Osteoblast (primary cell): ENCODE measurements at regions not wholly inside any gene's neighbourhood (a gene's known extent, or its start where the extent isn't known, plus 50 kb on each side); places are given as distances from the start of the nearest gene placed in this dataset.

Experiments used
- DNase-seq: peaks from one replicate; pipeline ENCODE4 v3.0.0; 2011; ENCODE audit warnings: low spot score, mixed read lengths; ENCODE audit not compliant: insufficient read length; ENCODE audit errors: missing footprints
- H2AFZ ChIP-seq: 2 replicates; pipeline ENCODE4 v1.6.0; 2011; ENCODE audit warnings: mild to moderate bottlenecking, low read length
- H3K27ac ChIP-seq: 2 replicates; pipeline ENCODE4 v1.5.1; 2011; ENCODE audit warnings: mild to moderate bottlenecking, low read depth, low read length, moderate library complexity
- H3K27me3 ChIP-seq: 2 replicates; pipeline ENCODE4 v1.6.0; 2012; ENCODE audit warnings: mild to moderate bottlenecking, control low read depth, inconsistent platforms, low read length, moderate library complexity; ENCODE audit not compliant: insufficient read depth
- H3K36me3 ChIP-seq: 2 replicates; pipeline ENCODE4 v1.5.1; 2011; ENCODE audit warnings: mild to moderate bottlenecking, low read length, control low read depth, moderate library complexity; ENCODE audit not compliant: insufficient read depth
- H3K4me1 ChIP-seq: 2 replicates; pipeline ENCODE4 v1.5.1; 2011; ENCODE audit warnings: mild to moderate bottlenecking, low read length, control low read depth, moderate library complexity; ENCODE audit not compliant: insufficient read depth
- H3K4me2 ChIP-seq: 2 replicates; pipeline ENCODE4 v1.6.0; 2011; ENCODE audit warnings: mild to moderate bottlenecking, low read length; ENCODE audit not compliant: insufficient read depth
- H3K4me3 ChIP-seq: fragments of 200-600 bp; sonication (generic); 3 replicates; pipeline ENCODE4 v1.5.1; 2012; ENCODE audit warnings: mild to moderate bottlenecking, low read length, inconsistent platforms; ENCODE audit not compliant: insufficient read depth
- H3K79me2 ChIP-seq: 2 replicates; pipeline ENCODE4 v1.6.0; 2012; ENCODE audit warnings: mild to moderate bottlenecking, low read length, control low read depth, inconsistent platforms; ENCODE audit not compliant: insufficient read depth
- H3K9me3 ChIP-seq: 2 replicates; pipeline ENCODE4 v1.5.1; 2011; ENCODE audit warnings: low read depth, low read length, control low read depth
- H4K20me1 ChIP-seq: 2 replicates; pipeline ENCODE4 v1.6.0; 2012; ENCODE audit warnings: mild to moderate bottlenecking, low read length, control low read depth; ENCODE audit not compliant: insufficient read depth
- TF ChIP-seq, protein P1 (sequence below): IDR thresholded peaks from 2 replicates; pipeline ENCODE4 v1.5.1; 2011; ENCODE audit warnings: mild to moderate bottlenecking, low read depth, low read length, moderate library complexity; ENCODE audit errors: extremely low read depth

DNA sequence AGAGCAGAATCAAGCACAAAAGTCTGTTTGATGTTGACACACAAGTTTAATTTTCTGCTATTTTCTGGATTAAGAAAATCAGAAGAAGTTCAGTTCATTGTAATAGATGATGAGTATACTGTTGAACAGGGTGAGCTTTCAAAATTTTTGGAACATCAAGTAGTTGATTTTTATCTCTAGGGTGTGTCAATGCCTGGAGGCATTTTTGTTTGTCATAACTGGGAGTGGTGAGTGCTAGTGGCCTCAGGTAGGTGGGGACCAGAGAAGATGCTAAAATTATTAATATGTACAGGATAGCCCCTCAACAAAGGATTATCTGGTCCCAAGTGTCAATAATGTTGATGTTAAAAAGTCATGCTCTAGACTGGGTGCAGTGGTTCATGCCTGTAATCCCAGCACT, 279.7 kb upstream of the GNPDA2 start:
- TF ChIP-seq, protein P1, sequence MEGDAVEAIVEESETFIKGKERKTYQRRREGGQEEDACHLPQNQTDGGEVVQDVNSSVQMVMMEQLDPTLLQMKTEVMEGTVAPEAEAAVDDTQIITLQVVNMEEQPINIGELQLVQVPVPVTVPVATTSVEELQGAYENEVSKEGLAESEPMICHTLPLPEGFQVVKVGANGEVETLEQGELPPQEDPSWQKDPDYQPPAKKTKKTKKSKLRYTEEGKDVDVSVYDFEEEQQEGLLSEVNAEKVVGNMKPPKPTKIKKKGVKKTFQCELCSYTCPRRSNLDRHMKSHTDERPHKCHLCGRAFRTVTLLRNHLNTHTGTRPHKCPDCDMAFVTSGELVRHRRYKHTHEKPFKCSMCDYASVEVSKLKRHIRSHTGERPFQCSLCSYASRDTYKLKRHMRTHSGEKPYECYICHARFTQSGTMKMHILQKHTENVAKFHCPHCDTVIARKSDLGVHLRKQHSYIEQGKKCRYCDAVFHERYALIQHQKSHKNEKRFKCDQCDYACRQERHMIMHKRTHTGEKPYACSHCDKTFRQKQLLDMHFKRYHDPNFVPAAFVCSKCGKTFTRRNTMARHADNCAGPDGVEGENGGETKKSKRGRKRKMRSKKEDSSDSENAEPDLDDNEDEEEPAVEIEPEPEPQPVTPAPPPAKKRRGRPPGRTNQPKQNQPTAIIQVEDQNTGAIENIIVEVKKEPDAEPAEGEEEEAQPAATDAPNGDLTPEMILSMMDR, result no peak
- H3K4me1 ChIP-seq, result no peaks in the 10 kb centered on the region
- H3K27ac ChIP-seq, result no peak overlapping the region
- H4K20me1 ChIP-seq, result no peaks in the 10 kb centered on the region
- no peaks in the 10 kb centered on the region for H3K36me3 ChIP-seq
- H3K4me2 ChIP-seq, result no peak overlapping the region
- DNase-seq, result no peak
- H3K9me3 ChIP-seq, result peaks cover 2% of the 10 kb centered on the region
- H3K4me3 ChIP-seq, result no peak overlapping the region
- H2AFZ ChIP-seq, result no peak overlapping the region
- no peaks in the 10 kb centered on the region for H3K27me3 ChIP-seq
- no peaks in the 10 kb centered on the region for H3K79me2 ChIP-seq

- no peak overlapping the region for H3K4me2 ChIP-seq
- H3K27me3 ChIP-seq, result no peaks in the 10 kb centered on the region
- no peaks in the 10 kb centered on the region for H3K79me2 ChIP-seq
- no peaks in the 10 kb centered on the region for H3K36me3 ChIP-seq
- TF ChIP-seq, protein P1, result no peak
- H4K20me1 ChIP-seq, result no peaks in the 10 kb centered on the region
- no peaks in the 10 kb centered on the region for H3K4me1 ChIP-seq
- no peak overlapping the region for H3K4me3 ChIP-seq
- no peak overlapping the region for H3K27ac ChIP-seq
- peaks cover 2% of the 10 kb centered on the region for H3K9me3 ChIP-seq
- H2AFZ ChIP-seq, result no peak overlapping the region
- DNase-seq, result no peak
Measured at GRCh38 chr4:45004847-45005565, 278.6 kb upstream of the GNPDA2 start.

- Histone ChIP-seq H3K27me3 (no peaks in the 10 kb centered on the region), H3K4me3 (no peak overlapping the region), H4K20me1 (no peaks in the 10 kb centered on the region), H3K4me2 (no peak overlapping the region), H3K27ac (no peak overlapping the region), H3K9me3 (peaks cover 2% of the 10 kb centered on the region), H3K79me2 (no peaks in the 10 kb centered on the region), H3K36me3 (no peaks in the 10 kb centered on the region), H2AFZ (no peak overlapping the region), H3K4me1 (no peaks in the 10 kb centered on the region)
- TF ChIP-seq, protein P1, result no peak
- no peak for DNase-seq
Measured at GRCh38 chr4:45004326-45004725, 278.0 kb upstream of the GNPDA2 start.

DNA sequence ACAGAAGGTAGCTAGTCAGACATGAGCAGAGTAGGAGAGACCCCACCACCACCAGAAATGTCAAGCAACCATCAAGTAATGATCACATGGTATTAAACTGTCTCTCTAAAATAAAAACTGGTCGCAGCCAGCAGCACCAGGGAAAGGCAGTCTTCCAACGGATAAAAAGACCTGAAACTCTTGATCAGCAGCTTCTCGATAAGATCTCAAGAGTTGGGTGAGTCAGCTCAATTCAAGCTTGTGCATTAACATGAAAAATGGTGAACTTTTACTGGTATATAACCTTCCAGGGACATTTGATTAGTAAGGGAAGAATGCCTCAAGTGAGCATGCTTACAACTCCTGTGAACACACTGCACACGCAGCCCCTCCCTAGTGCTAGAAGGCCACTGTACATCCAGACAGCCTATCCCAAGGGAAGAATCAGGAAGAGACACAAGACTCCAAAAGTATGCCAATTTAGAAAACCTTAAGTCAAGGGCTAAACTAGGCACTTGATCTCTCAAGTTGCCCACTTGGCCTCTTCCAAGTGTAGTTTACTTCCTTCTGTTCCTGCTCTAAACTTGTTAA, 270.0 kb upstream of the GNPDA2 start:
- Histone ChIP-seq H3K4me1 (no peaks in the 10 kb centered on the region), H3K4me3 (no peak overlapping the region)

More for the DNA sequence above, 270.0 kb upstream of the GNPDA2 start:
- Histone ChIP-seq H3K79me2 (no peaks in the 10 kb centered on the region), H4K20me1 (no peaks in the 10 kb centered on the region), H3K4me2 (no peak overlapping the region), H3K27me3 (no peaks in the 10 kb centered on the region), H3K36me3 (no peaks in the 10 kb centered on the region), H3K27ac (no peak overlapping the region), H2AFZ (no peak overlapping the region), H3K9me3 (peaks cover 2% of the 10 kb centered on the region)
- no peak for DNase-seq
- TF ChIP-seq, protein P1, result no peak
